ENCODE measurements at regions not wholly inside any gene's neighbourhood (a gene's known extent, or its start where the extent isn't known, plus 50 kb on each side); places are given as distances from the start of the nearest gene placed in this dataset.

DNA sequence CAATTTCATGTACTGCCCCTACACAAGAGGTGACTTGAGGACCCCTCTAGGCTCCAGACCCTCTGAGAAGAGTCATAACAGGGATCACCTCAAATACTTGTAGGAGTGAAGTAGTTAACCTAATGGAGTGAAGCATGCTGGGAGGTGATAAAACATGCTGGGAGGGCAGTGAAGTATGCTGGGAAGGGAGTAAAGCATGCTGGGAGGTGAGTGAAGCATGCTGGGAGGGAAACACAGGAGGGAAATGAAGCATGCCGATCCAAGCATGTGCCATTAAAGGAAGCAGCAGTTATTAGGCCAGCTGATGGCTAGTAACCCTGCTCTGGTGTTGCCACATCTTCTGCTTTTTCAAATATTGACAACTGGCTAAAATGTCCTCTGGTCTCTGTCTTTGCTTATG is 70.7 kb upstream of the TRHDE start:
- H3K27me3 ChIP-seq (ENCODE audit: insufficient read depth): no peaks in the 10 kb centered on the region
- DNase-seq (ENCODE audit: low spot score): no peak
- TF ChIP-seq ZNF331 (CRISPR knock-in tag; IDR thresholded peaks at IDR 0.05; ENCODE audit: low read depth) (no peak), NANOG (IDR thresholded peaks at IDR 0.05; ENCODE audit: borderline replicate concordance) (no peak), JUNB (IDR thresholded peaks at IDR 0.05; ENCODE audit: unreplicated experiment) (no peak), REST (IDR thresholded peaks at IDR 0.05; ENCODE audit: unreplicated experiment) (no peak), CTCF (conservative IDR thresholded peaks at IDR 0.05; ENCODE audit: low read depth in 2 of 2) (no peak), ZNF114 (CRISPR knock-in tag; IDR thresholded peaks at IDR 0.05) (no peak), STAT1 (IDR thresholded peaks at IDR 0.05; ENCODE audit: unreplicated experiment) (no peak), EZH2phosphoT487 (IDR thresholded peaks at IDR 0.05; ENCODE audit: unreplicated experiment) (no peak), POLR2AphosphoS5 (IDR thresholded peaks at IDR 0.05; ENCODE audit: low read depth) (no peak)
- TF ChIP-seq, protein P1, sequence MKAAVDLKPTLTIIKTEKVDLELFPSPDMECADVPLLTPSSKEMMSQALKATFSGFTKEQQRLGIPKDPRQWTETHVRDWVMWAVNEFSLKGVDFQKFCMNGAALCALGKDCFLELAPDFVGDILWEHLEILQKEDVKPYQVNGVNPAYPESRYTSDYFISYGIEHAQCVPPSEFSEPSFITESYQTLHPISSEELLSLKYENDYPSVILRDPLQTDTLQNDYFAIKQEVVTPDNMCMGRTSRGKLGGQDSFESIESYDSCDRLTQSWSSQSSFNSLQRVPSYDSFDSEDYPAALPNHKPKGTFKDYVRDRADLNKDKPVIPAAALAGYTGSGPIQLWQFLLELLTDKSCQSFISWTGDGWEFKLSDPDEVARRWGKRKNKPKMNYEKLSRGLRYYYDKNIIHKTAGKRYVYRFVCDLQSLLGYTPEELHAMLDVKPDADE (IDR thresholded peaks at IDR 0.05): no peak
- H3K4me3 ChIP-seq: no peak overlapping the region
- no peak for ATAC-seq
- no peaks in the 10 kb centered on the region for H3F3A ChIP-seq (replicated peaks; ENCODE audit: low read depth)
- H3K4me1 ChIP-seq (ENCODE audit: insufficient read depth): peaks cover 10% of the 10 kb centered on the region; the same call in 1 of the 2 replicates
- Mint-ChIP-seq H3K27me3 (ENCODE audit: insufficient read depth, low read depth, poor library complexity) (peaks cover 3% of the 10 kb centered on the region), H3K36me3 (ENCODE audit: low read depth) (no peaks in the 10 kb centered on the region), H3K4me3 (no peak overlapping the region), H3K9me3 (no peaks in the 10 kb centered on the region; the same call in 2 of the 3 replicates), H3K4me1 (peaks cover 4% of the 10 kb centered on the region; the same call in 2 of the 3 replicates), H3K27ac (no peak overlapping the region)
- no peaks in the 10 kb centered on the region for H3K79me2 ChIP-seq (replicated peaks; ENCODE audit: insufficient read depth)
- H3K36me3 ChIP-seq (ENCODE audit: insufficient read depth): no peaks in the 10 kb centered on the region
- H4K20me1 ChIP-seq (replicated peaks; ENCODE audit: insufficient read depth): no peaks in the 10 kb centered on the region
- H3K27ac ChIP-seq (ENCODE audit: low read depth): no peak overlapping the region
- no peak overlapping the region for H3K4me2 ChIP-seq
- H3K9me2 ChIP-seq (ENCODE audit: insufficient read depth): 0 out of 2 replicates have a peak, but pooled peaks cover 7% of the 10 kb centered on the region
- no peak overlapping the region for H2AFZ ChIP-seq

All from GM23338 (cell line).